Kidney tubule cell (primary cell): ENCODE measurements at regions not wholly inside any gene's neighbourhood (a gene's known extent, or its start where the extent isn't known, plus 50 kb on each side); places are given as distances from the start of the nearest gene placed in this dataset.
"Not testable (repeated sequence)": the region's sequence is repeated elsewhere in the genome, so short reads cannot be mapped to it uniquely, and the experiment has no call there.

Experiments
- DNase-seq: peaks from one replicate; pipeline ENCODE4 v3.0.0-alpha.2; 2018; ENCODE audit warnings: low spot score

- no peak for DNase-seq
These were observed 98.2 kb upstream of the C14orf180 start for GRCh38 chr14:104481323-104481722.

GRCh38 chr14:104482017-104482416 lies 97.5 kb upstream of the C14orf180 start:
- not testable (repeated sequence) for DNase-seq

- DNase-seq = peak; percentile 13
These were observed 93.2 kb upstream of the C14orf180 start for GRCh38 chr14:104486222-104486923.

GRCh38 chr14:104494483-104494882 lies 85.1 kb upstream of the C14orf180 start:
- DNase-seq = no peak

GRCh38 chr14:104496095-104496494 lies 83.5 kb upstream of the C14orf180 start:
- DNase-seq = no peak

- DNase-seq = no peak
These were observed 79.5 kb upstream of the C14orf180 start for GRCh38 chr14:104499784-104500760.

- DNase-seq = no peak
These were observed 77.5 kb upstream of the C14orf180 start for GRCh38 chr14:104502060-104502459.

GRCh38 chr14:104503691-104504090 lies 75.9 kb upstream of the C14orf180 start:
- DNase-seq = no peak

- no peak for DNase-seq
These were observed 75.3 kb upstream of the C14orf180 start for GRCh38 chr14:104504172-104504735.

GRCh38 chr14:104505085-104506074 lies 74.2 kb upstream of the C14orf180 start:
- DNase-seq = no peak

GRCh38 chr14:104506461-104507253 lies 72.9 kb upstream of the C14orf180 start:
- DNase-seq = no peak

- no peak for DNase-seq
These were observed 72.1 kb upstream of the C14orf180 start for GRCh38 chr14:104507443-104507842.

- DNase-seq = no peak
These were observed 69.9 kb upstream of the C14orf180 start for GRCh38 chr14:104509673-104510072.

GRCh38 chr14:104510216-104510615 lies 69.3 kb upstream of the C14orf180 start:
- no peak for DNase-seq

- no peak for DNase-seq
These were observed 68.6 kb upstream of the C14orf180 start for GRCh38 chr14:104510794-104511611.

GRCh38 chr14:104512061-104512460 lies 67.5 kb upstream of the C14orf180 start:
- DNase-seq = no peak

- DNase-seq = no peak
These were observed 66.6 kb upstream of the C14orf180 start for GRCh38 chr14:104512771-104513640.

- no peak for DNase-seq
These were observed 65.9 kb upstream of the C14orf180 start for GRCh38 chr14:104513641-104514046.
